ENCODE measurements at regions not wholly inside any gene's neighbourhood (a gene's known extent, or its start where the extent isn't known, plus 50 kb on each side); places are given as distances from the start of the nearest gene placed in this dataset.

- no peak for DNase-seq
These were observed 209.2 kb downstream of the ADAM29 start for GRCh38 chr4:175127314-175127713.

GRCh38 chr4:175129797-175130196 is 211.6 kb downstream of the ADAM29 start:
- DNase-seq, result no peak

- DNase-seq, result no peak
These were observed 221.0 kb downstream of the ADAM29 start for GRCh38 chr4:175139205-175139604.

- no peak for DNase-seq
These were observed 225.0 kb downstream of the ADAM29 start for GRCh38 chr4:175143116-175143515.

- DNase-seq, result no peak
These were observed 228.6 kb downstream of the ADAM29 start for GRCh38 chr4:175146799-175147198.

GRCh38 chr4:175147233-175147632 is 229.1 kb downstream of the ADAM29 start:
- no peak for DNase-seq

- DNase-seq, result no peak
These were observed 247.9 kb downstream of the ADAM29 start for GRCh38 chr4:175166020-175166419.

GRCh38 chr4:175176710-175177109 is 258.6 kb downstream of the ADAM29 start:
- DNase-seq, result no peak

- DNase-seq, result no peak
These were observed 272.5 kb downstream of the ADAM29 start for GRCh38 chr4:175190654-175191053.

- no peak for DNase-seq
These were observed 279.9 kb downstream of the ADAM29 start for GRCh38 chr4:175198056-175198455.

GRCh38 chr4:175215208-175215607 is 297.1 kb downstream of the ADAM29 start:
- DNase-seq, result no peak

- no peak for DNase-seq
These were observed 297.5 kb downstream of the ADAM29 start for GRCh38 chr4:175215657-175216056.

- DNase-seq, result no peak
These were observed 311.0 kb downstream of the ADAM29 start for GRCh38 chr4:175229154-175229553.

- no peak for DNase-seq
These were observed 316.0 kb downstream of the ADAM29 start for GRCh38 chr4:175234162-175234561.

GRCh38 chr4:175238827-175239517 is 320.8 kb downstream of the ADAM29 start:
- DNase-seq, result no peak

- DNase-seq, result no peak
These were observed 328.8 kb downstream of the ADAM29 start for GRCh38 chr4:175246941-175247340.

GRCh38 chr4:175252642-175253041 is 334.5 kb downstream of the ADAM29 start:
- no peak for DNase-seq

- no peak for DNase-seq
These were observed 335.2 kb downstream of the ADAM29 start for GRCh38 chr4:175253184-175253902.

- DNase-seq, result no peak
These were observed 345.4 kb downstream of the ADAM29 start for GRCh38 chr4:175263537-175263936.

GRCh38 chr4:175271010-175271630 is 353.0 kb downstream of the ADAM29 start:
- no peak for DNase-seq

GRCh38 chr4:175273995-175274753 is 356.0 kb downstream of the ADAM29 start:
- DNase-seq, result no peak

GRCh38 chr4:175277816-175278215 is 359.7 kb downstream of the ADAM29 start:
- DNase-seq, result no peak

GRCh38 chr4:175280153-175280552 is 362.0 kb downstream of the ADAM29 start:
- DNase-seq, result no peak

All from T-helper 2 cell (primary cell).